NOMO-1 treated with DMSO at 0.1 percent for 48 hours (cell line): ENCODE measurements at regions not wholly inside any gene's neighbourhood (a gene's known extent, or its start where the extent isn't known, plus 50 kb on each side); places are given as distances from the start of the nearest gene placed in this dataset.
"Not testable (repeated sequence)": the region's sequence is repeated elsewhere in the genome, so short reads cannot be mapped to it uniquely, and the experiment has no call there.

Experiments
- DNase-seq: peaks from one replicate; lab custom pipeline; 2025; ENCODE audit not compliant: unreplicated experiment; lab: John Stamatoyannopoulos, UW

- DNase-seq, result no peak
Observed at GRCh38 chr5:53405396-53405795, 75.0 kb upstream of the FST start.

- no peak for DNase-seq
Observed at GRCh38 chr5:53406630-53407316, 73.7 kb upstream of the FST start.

GRCh38 chr5:53407373-53407772, 73.1 kb upstream of the FST start:
- no peak for DNase-seq

- DNase-seq, result peak; percentile 2
Observed at GRCh38 chr5:53411388-53411787, 69.0 kb upstream of the FST start.

- DNase-seq, result not testable (repeated sequence)
Observed at GRCh38 chr5:53412499-53412898, 67.9 kb upstream of the FST start.

- DNase-seq, result no peak
Observed at GRCh38 chr5:53416144-53416738, 64.2 kb upstream of the FST start.

- no peak for DNase-seq
Observed at GRCh38 chr5:53418409-53418808, 62.0 kb upstream of the FST start.

GRCh38 chr5:53418826-53419658, 61.4 kb upstream of the FST start:
- DNase-seq, result no peak

GRCh38 chr5:53422539-53422938, 57.9 kb upstream of the FST start:
- DNase-seq, result no peak

GRCh38 chr5:53423724-53424123, 56.7 kb upstream of the FST start:
- DNase-seq, result no peak

GRCh38 chr5:53424686-53425615, 55.5 kb upstream of the FST start:
- DNase-seq, result no peak

GRCh38 chr5:53425687-53426511, 54.5 kb upstream of the FST start:
- DNase-seq, result peak; percentile 29

- DNase-seq, result no peak
Observed at GRCh38 chr5:53426512-53426830, 54.0 kb upstream of the FST start.

GRCh38 chr5:53426878-53427277, 53.6 kb upstream of the FST start:
- no peak for DNase-seq

GRCh38 chr5:53427965-53428364, 52.5 kb upstream of the FST start:
- DNase-seq, result no peak

- no peak for DNase-seq
Observed at GRCh38 chr5:53429706-53430105, 50.7 kb upstream of the FST start.

- DNase-seq, result peak; percentile 6
Observed at GRCh38 chr5:53430618-53431252, 49.7 kb upstream of the FST start.
